NB4 (cell line): ENCODE measurements at regions not wholly inside any gene's neighbourhood (a gene's known extent, or its start where the extent isn't known, plus 50 kb on each side); places are given as distances from the start of the nearest gene placed in this dataset.

Experiments used
- DNase-seq: peaks from one replicate; pipeline ENCODE4 v3.0.0; 2010; ENCODE audit warnings: low read depth
- H3K4me3 ChIP-seq: one replicate; pipeline ENCODE4 v1.5.1; 2011; ENCODE audit warnings: mild to moderate bottlenecking, low read depth, low read length, moderate library complexity
- MAX ChIP-seq: IDR thresholded peaks from 2 replicates; pipeline ENCODE4 v1.6.1; 2011; ENCODE audit warnings: low read depth, low read length
- MYC ChIP-seq: IDR thresholded peaks from 2 replicates; pipeline ENCODE4 v1.6.1; 2011; ENCODE audit warnings: low read depth, low read length
- POLR2A ChIP-seq: IDR thresholded peaks from 2 replicates; pipeline ENCODE4 v1.6.1; 2011; ENCODE audit warnings: mild to moderate bottlenecking; ENCODE audit not compliant: insufficient read length; ENCODE audit errors: extremely low read depth
- TF ChIP-seq, protein P1 (sequence below): IDR thresholded peaks from one replicate; pipeline ENCODE4 v1.5.1; 2012; ENCODE audit warnings: low read depth, low read length

- DNase-seq = no peak
- H3K4me3 ChIP-seq = peak overlapping the region; percentile 27
- no peak for TF ChIP-seq MAX
- TF ChIP-seq MYC = no peak
- no peak for TF ChIP-seq POLR2A
- TF ChIP-seq, protein P1, sequence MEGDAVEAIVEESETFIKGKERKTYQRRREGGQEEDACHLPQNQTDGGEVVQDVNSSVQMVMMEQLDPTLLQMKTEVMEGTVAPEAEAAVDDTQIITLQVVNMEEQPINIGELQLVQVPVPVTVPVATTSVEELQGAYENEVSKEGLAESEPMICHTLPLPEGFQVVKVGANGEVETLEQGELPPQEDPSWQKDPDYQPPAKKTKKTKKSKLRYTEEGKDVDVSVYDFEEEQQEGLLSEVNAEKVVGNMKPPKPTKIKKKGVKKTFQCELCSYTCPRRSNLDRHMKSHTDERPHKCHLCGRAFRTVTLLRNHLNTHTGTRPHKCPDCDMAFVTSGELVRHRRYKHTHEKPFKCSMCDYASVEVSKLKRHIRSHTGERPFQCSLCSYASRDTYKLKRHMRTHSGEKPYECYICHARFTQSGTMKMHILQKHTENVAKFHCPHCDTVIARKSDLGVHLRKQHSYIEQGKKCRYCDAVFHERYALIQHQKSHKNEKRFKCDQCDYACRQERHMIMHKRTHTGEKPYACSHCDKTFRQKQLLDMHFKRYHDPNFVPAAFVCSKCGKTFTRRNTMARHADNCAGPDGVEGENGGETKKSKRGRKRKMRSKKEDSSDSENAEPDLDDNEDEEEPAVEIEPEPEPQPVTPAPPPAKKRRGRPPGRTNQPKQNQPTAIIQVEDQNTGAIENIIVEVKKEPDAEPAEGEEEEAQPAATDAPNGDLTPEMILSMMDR = no peak
Measured at GRCh38 chr6:28589957-28590349, 64.3 kb downstream of the GPX5 start.

DNA sequence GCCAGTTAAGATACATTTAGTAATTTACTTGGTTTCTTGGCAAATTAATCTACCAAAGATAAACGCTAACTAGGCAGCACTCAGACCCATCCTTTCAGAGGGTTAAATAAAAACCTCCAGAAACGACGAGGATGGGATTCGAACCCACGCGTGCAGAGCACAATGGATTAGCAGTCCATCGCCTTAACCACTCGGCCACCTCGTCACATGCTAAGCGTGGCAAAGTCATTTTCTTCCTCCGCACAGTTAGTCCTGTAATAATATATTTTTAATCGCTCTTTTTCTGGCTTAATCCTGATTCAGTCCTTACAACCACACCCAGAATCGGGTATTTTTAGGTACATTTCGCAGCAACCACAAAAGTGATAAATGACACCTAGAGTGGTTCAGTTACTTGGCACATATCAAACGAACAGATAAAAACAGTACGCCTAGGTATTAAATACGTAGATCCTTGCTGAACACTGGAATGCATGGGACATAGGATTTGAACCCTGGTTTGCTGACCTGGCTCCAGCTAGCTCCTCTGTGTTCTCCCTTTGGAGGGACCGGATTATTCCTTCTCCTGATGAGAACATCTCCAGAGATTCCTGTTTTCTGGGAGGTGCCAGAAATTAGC lies 71.6 kb downstream of the GPX5 start:
- H3K4me3 ChIP-seq = peak overlapping the region; percentile 72
- peak; percentile 70 for DNase-seq
- TF ChIP-seq MAX (peak; percentile 49; the same call in 1 of the 2 replicates), MYC (no peak)
- TF ChIP-seq, protein P1 = no peak

GRCh38 chr6:28597924-28598722 lies 72.4 kb downstream of the GPX5 start:
- H3K4me3 ChIP-seq = peak overlapping the region; percentile 72
- peak; percentile 39 for DNase-seq

DNA sequence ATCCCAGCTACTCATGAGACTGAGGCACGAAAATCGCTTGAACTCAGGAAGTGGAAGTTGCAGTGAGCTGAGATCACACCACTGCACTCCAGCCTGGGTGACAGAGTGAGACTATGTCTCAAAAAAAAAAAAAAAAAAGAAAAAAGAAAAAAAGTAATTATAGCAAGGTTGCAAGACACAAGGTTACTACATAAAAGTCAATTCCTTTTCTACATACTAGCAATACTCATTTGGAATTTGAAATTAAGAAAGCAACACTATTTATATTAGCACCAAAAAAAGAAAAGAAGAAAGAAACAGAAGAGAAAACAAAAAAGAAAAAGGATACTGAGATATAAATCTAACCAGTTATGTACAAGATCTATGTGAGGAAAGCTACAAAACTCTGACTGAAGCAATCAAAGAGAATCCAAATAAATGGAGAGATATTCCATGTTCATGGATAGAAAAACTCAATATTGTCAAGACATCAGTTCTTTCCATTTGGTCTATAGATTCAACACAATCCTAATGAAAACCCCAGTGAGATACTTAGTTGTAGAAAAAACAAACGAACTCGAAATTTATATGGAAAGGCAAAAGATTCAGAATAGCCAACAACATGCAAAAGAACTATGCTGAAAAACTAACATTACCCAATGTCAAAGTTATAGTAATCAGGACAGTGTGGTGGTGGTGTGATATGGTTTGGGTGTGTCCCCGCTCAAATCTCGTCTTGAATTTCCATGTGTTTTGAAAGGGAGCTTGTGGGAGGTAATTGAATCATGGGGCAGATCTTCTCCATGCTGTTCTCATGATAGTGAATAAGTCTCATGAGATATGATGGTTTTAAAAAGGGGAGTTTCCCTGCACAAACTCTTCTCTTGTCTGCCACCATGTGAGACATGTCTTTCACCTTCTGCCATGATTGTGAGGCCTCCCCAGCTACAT lies 73.3 kb downstream of the GPX5 start:
- H3K4me3 ChIP-seq = no peak overlapping the region
- DNase-seq = no peak
- TF ChIP-seq MYC (no peak), MAX (no peak), POLR2A (no peak)
- TF ChIP-seq, protein P1 = no peak

More at GRCh38 chr6:28597924-28598722, 72.4 kb downstream of the GPX5 start:
- TF ChIP-seq MYC (no peak), MAX (no peak), POLR2A (no peak)
- TF ChIP-seq, protein P1 = no peak

- TF ChIP-seq MAX (no peak), MYC (no peak), POLR2A (no peak)
- TF ChIP-seq, protein P1 = no peak
- H3K4me3 ChIP-seq = no peak overlapping the region
- DNase-seq = no peak
Measured at GRCh38 chr6:28600245-28600644, 74.6 kb downstream of the GPX5 start.
